Body of pancreas (tissue), 4 donors: ENCODE measurements at regions not wholly inside any gene's neighbourhood (a gene's known extent, or its start where the extent isn't known, plus 50 kb on each side); places are given as distances from the start of the nearest gene placed in this dataset.

Source experiments
- ATAC-seq: fragments of 150-250 bp; one replicate; pipeline ENCODE4 v1.9.1; 2016
- DNase-seq, 4 donors: peaks; one replicate each; pipeline ENCODE4 v3.0.0-alpha.2; 2019
- H3K27ac ChIP-seq, 4 donors: fragments of 200-600 bp; sonication (generic); 1 replicate in 3 of 4; 2 replicates in 1 of 4; pipeline versions ENCODE4 v1.5.1 to v1.6.1; 2016 to 2019; ENCODE audit warnings: mild to moderate bottlenecking in 1 of 4, mixed read lengths in 1 of 4, moderate library complexity in 1 of 4
- H3K27me3 ChIP-seq, 2 donors: fragments of 200-600 bp; sonication (generic); one replicate each; pipeline ENCODE4 v1.6.0; 2016; ENCODE audit warnings: mild to moderate bottlenecking in 1 of 2
- H3K36me3 ChIP-seq, 2 donors: fragments of 200-600 bp; sonication (generic); replicated peaks in 1 of 2; 2 replicates each; pipeline ENCODE4 v1.5.1; 2016; ENCODE audit warnings: low read depth in 2 of 2; ENCODE audit not compliant: insufficient read depth in 1 of 2
- H3K4me1 ChIP-seq: fragments of 200-600 bp; sonication (generic); one replicate; pipeline ENCODE4 v1.6.0; 2016
- H3K4me3 ChIP-seq, 2 donors: fragments of 200-600 bp; sonication (generic); 1 replicate in 1 of 2; 2 replicates in 1 of 2; pipeline ENCODE4 v1.5.1; 2016 to 2019
- H3K9me3 ChIP-seq, 3 donors: fragments of 200-600 bp; sonication (generic); 1 replicate in 2 of 3; 2 replicates in 1 of 3; pipeline ENCODE4 v1.5.1; 2016
- CTCF ChIP-seq, 7 experiments: fragments of 450-650 bp in 4 of 7; fragments of 200-600 bp in 3 of 7; sonication (generic) in 3 of 7; IDR thresholded peaks; one replicate each; pipeline ENCODE4 v1.5.1; 2016 to 2019; ENCODE audit warnings: antibody characterized with exemption in 7 of 7
- POLR2A ChIP-seq, 3 donors: fragments of 450-650 bp; IDR thresholded peaks; one replicate each; pipeline ENCODE4 v1.6.1; 2016; ENCODE audit warnings: antibody characterized with exemption in 3 of 3, mild to moderate bottlenecking in 2 of 3
- WGBS, 2 donors: methylation state at CpG; one replicate each; pipeline ENCODE4 v1.1.5; 2017; 5-methylcytosine and 5-hydroxymethylcytosine counted together
- intact Hi-C: fragments of 100-400 bp; cut with DNase I; formaldehyde crosslinking; loops from one replicate; pipeline ENCODE4 v1.15.1; 2023

- no peak for ATAC-seq
- WGBS, 2 donors = 79 to 81% methylated on average over 10 of the region's 10 CpGs
Measured at GRCh38 chr14:96956464-96957239, 159.5 kb downstream of the VRK1 start.

GRCh38 chr14:96958057-96958456 is 160.9 kb downstream of the VRK1 start:
- DNase-seq (no peak), ATAC-seq (no peak)
- intact Hi-C loops = no loop called here
- H3K27me3 ChIP-seq = no peaks in the 10 kb centered on the region
- no peak overlapping the region for H3K4me3 ChIP-seq
- no peaks in the 10 kb centered on the region for H3K9me3 ChIP-seq
- no peaks in the 10 kb centered on the region for H3K4me1 ChIP-seq
- WGBS, 2 donors = 90 to 95% methylated on average over 11 of the region's 11 CpGs
- TF ChIP-seq CTCF (IDR thresholded peaks at IDR 0.05) = no peak
- H3K36me3 ChIP-seq = no peaks in the 10 kb centered on the region
- no peak overlapping the region for H3K27ac ChIP-seq

More at GRCh38 chr14:96956464-96957239, 159.5 kb downstream of the VRK1 start:
- intact Hi-C loops = no loop called here
- Histone ChIP-seq H3K36me3 (no peaks in the 10 kb centered on the region), H3K9me3 (no peaks in the 10 kb centered on the region), H3K4me1 (no peaks in the 10 kb centered on the region), H3K27ac (no peak overlapping the region), H3K4me3 (no peak overlapping the region), H3K27me3 (no peaks in the 10 kb centered on the region)
- TF ChIP-seq POLR2A (IDR thresholded peaks at IDR 0.05) = no peak
- no peak for TF ChIP-seq CTCF (IDR thresholded peaks at IDR 0.05)
- no peak for DNase-seq

- intact Hi-C loops = no loop called here
- H3K36me3 ChIP-seq = no peaks in the 10 kb centered on the region
- H3K27me3 ChIP-seq = no peaks in the 10 kb centered on the region
- H3K4me3 ChIP-seq = no peak overlapping the region
- DNase-seq (no peak), ATAC-seq (no peak)
- H3K9me3 ChIP-seq = no peaks in the 10 kb centered on the region
- H3K4me1 ChIP-seq = no peaks in the 10 kb centered on the region
- TF ChIP-seq CTCF (IDR thresholded peaks at IDR 0.05) = no peak
- no peak for TF ChIP-seq POLR2A (IDR thresholded peaks at IDR 0.05)
- 0 to 6% methylated on average over 1 of the region's 1 CpG for WGBS, 2 donors
- H3K27ac ChIP-seq = no peak overlapping the region
Measured at GRCh38 chr14:96959992-96960391, 162.8 kb downstream of the VRK1 start.

- ATAC-seq (no peak), DNase-seq (no peak)
- H3K4me1 ChIP-seq = no peaks in the 10 kb centered on the region
- TF ChIP-seq CTCF (IDR thresholded peaks at IDR 0.05) (no peak), POLR2A (IDR thresholded peaks at IDR 0.05) (no peak)
- no peaks in the 10 kb centered on the region for H3K27me3 ChIP-seq
- no peak overlapping the region for H3K4me3 ChIP-seq
- H3K27ac ChIP-seq = no peak overlapping the region
- H3K36me3 ChIP-seq = no peaks in the 10 kb centered on the region
- intact Hi-C loops = no loop called here
- WGBS, 2 donors = 58 to 60% methylated on average over 2 of the region's 2 CpGs
- H3K9me3 ChIP-seq = no peaks in the 10 kb centered on the region
Measured at GRCh38 chr14:96960598-96961116, 163.5 kb downstream of the VRK1 start.

- Histone ChIP-seq H3K4me1 (no peaks in the 10 kb centered on the region), H3K36me3 (no peaks in the 10 kb centered on the region), H3K27ac (no peak overlapping the region), H3K27me3 (no peaks in the 10 kb centered on the region), H3K4me3 (no peak overlapping the region), H3K9me3 (no peaks in the 10 kb centered on the region)
- intact Hi-C loops = no loop called here
- no peak for ATAC-seq
- TF ChIP-seq POLR2A (IDR thresholded peaks at IDR 0.05) (no peak), CTCF (IDR thresholded peaks at IDR 0.05) (no peak)
- no peak for DNase-seq
- WGBS, 2 donors = 43 to 50% methylated on average over 2 of the region's 2 CpGs
Measured at GRCh38 chr14:96961895-96962294, 164.7 kb downstream of the VRK1 start.
